ENCODE measurements at regions not wholly inside any gene's neighbourhood (a gene's known extent, or its start where the extent isn't known, plus 50 kb on each side); places are given as distances from the start of the nearest gene placed in this dataset.
"Not testable (repeated sequence)": the region's sequence is repeated elsewhere in the genome, so short reads cannot be mapped to it uniquely, and the experiment has no call there.

- not testable (repeated sequence) for TF ChIP-seq ZNF274 (IDR thresholded peaks at IDR 0.05; ENCODE audit: low read depth, low read length); SUZ12 (IDR thresholded peaks at IDR 0.05; ENCODE audit: extremely low read depth, insufficient read depth, insufficient read length); YY1 (IDR thresholded peaks at IDR 0.05; ENCODE audit: insufficient read depth, insufficient read length)
Observed at GRCh38 chr6:48530978-48531377, 420.0 kb upstream of the PTCHD4 start.

Measured in NT2/D1 (cell line).